ENCODE measurements at regions not wholly inside any gene's neighbourhood (a gene's known extent, or its start where the extent isn't known, plus 50 kb on each side); places are given as distances from the start of the nearest gene placed in this dataset.
"Not testable (repeated sequence)": the region's sequence is repeated elsewhere in the genome, so short reads cannot be mapped to it uniquely, and the experiment has no call there.

DNA sequence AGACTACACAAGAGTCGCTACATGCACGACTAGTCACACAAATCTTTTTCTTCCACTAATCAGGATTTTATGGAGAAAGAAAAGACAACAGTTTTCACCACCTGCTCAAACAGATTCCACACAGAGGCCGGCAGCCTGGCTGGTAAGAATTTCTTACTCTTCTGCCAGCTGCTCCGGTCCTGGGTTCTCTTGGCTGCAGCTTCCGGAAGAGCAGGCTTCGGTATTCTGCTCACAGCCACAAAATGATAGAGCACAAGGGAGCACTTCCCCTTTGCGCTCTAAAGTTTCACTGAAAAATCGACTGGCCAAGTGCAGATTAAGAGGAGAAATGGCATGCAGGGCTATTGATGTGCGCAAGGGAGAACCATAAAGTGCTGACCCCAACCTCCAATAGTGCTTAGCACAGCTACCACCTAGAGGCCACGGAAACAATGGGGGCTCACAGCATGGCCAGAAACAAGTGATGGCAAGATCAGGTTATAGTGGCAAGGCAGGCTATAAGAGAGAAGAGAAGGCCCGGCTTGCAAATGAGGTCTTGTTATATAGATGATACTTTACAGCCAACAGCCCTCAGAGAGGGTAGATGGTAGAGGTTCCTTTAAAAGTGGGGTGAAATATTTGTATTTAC, 114.2 kb upstream of the ACBD5 start:
- TF ChIP-seq, protein P1, sequence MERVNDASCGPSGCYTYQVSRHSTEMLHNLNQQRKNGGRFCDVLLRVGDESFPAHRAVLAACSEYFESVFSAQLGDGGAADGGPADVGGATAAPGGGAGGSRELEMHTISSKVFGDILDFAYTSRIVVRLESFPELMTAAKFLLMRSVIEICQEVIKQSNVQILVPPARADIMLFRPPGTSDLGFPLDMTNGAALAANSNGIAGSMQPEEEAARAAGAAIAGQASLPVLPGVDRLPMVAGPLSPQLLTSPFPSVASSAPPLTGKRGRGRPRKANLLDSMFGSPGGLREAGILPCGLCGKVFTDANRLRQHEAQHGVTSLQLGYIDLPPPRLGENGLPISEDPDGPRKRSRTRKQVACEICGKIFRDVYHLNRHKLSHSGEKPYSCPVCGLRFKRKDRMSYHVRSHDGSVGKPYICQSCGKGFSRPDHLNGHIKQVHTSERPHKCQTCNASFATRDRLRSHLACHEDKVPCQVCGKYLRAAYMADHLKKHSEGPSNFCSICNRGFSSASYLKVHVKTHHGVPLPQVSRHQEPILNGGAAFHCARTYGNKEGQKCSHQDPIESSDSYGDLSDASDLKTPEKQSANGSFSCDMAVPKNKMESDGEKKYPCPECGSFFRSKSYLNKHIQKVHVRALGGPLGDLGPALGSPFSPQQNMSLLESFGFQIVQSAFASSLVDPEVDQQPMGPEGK (CRISPR knock-in tag; IDR thresholded peaks at IDR 0.05; ENCODE audit: borderline replicate concordance), result not testable (repeated sequence)
- TF ChIP-seq, protein P2, sequence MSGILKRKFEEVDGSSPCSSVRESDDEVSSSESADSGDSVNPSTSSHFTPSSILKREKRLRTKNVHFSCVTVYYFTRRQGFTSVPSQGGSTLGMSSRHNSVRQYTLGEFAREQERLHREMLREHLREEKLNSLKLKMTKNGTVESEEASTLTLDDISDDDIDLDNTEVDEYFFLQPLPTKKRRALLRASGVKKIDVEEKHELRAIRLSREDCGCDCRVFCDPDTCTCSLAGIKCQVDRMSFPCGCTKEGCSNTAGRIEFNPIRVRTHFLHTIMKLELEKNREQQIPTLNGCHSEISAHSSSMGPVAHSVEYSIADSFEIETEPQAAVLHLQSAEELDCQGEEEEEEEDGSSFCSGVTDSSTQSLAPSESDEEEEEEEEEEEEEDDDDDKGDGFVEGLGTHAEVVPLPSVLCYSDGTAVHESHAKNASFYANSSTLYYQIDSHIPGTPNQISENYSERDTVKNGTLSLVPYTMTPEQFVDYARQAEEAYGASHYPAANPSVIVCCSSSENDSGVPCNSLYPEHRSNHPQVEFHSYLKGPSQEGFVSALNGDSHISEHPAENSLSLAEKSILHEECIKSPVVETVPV (CRISPR knock-in tag; IDR thresholded peaks at IDR 0.05), result not testable (repeated sequence)
- TF ChIP-seq PPARA (CRISPR knock-in tag; IDR thresholded peaks at IDR 0.05; ENCODE audit: borderline replicate concordance); ISL1 (CRISPR knock-in tag; IDR thresholded peaks at IDR 0.05); ZNF70 (CRISPR knock-in tag; IDR thresholded peaks at IDR 0.05); ZFP30 (CRISPR knock-in tag; IDR thresholded peaks at IDR 0.05); TOX (CRISPR knock-in tag; IDR thresholded peaks at IDR 0.05; ENCODE audit: borderline replicate concordance): not testable (repeated sequence)
- TF ChIP-seq, protein P3, sequence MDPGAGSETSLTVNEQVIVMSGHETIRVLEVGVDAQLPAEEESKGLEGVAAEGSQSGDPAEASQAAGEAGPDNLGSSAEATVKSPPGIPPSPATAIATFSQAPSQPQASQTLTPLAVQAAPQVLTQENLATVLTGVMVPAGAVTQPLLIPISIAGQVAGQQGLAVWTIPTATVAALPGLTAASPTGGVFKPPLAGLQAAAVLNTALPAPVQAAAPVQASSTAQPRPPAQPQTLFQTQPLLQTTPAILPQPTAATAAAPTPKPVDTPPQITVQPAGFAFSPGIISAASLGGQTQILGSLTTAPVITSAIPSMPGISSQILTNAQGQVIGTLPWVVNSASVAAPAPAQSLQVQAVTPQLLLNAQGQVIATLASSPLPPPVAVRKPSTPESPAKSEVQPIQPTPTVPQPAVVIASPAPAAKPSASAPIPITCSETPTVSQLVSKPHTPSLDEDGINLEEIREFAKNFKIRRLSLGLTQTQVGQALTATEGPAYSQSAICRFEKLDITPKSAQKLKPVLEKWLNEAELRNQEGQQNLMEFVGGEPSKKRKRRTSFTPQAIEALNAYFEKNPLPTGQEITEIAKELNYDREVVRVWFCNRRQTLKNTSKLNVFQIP (CRISPR knock-in tag; IDR thresholded peaks at IDR 0.05; ENCODE audit: borderline replicate concordance, low read depth), result not testable (repeated sequence)
